Activated naive CD8-positive, alpha-beta T cell treated with anti-CD3 and anti-CD28 coated beads, Interleukin-2, amount 10 ng/mL, durations not matched to agents 7 days and 5 days (primary cell): ENCODE measurements at regions not wholly inside any gene's neighbourhood (a gene's known extent, or its start where the extent isn't known, plus 50 kb on each side); places are given as distances from the start of the nearest gene placed in this dataset.

Experiments
- ATAC-seq: fragments of 150-1000 bp; cut with Tn5 transposase; one replicate; pipeline ENCODE4 v1.10.0; 2021; ENCODE audit warnings: low read depth, moderate library complexity
- POLR2A ChIA-PET: fragments of 350-600 bp; sonication (Branson Sonifier 250); formaldehyde crosslinking; loops from one replicate; lab custom pipeline; 2021; ENCODE audit warnings: antibody characterized with exemption; lab: Charles Lee
- DNase-seq: peaks from one replicate; pipeline ENCODE4 v3.0.0; 2021
- H3K27ac Mint-ChIP-seq: one replicate; pipeline ENCODE4 v1.8.0; 2022; ENCODE audit warnings: mild to moderate bottlenecking, mixed read lengths
- H3K27me3 Mint-ChIP-seq: one replicate; pipeline ENCODE4 v1.8.0; 2022; ENCODE audit warnings: mild to moderate bottlenecking, moderate library complexity, mixed read lengths
- H3K36me3 Mint-ChIP-seq: one replicate; pipeline ENCODE4 v1.8.0; 2021; ENCODE audit warnings: mild to moderate bottlenecking, mixed read lengths
- H3K4me1 Mint-ChIP-seq: one replicate; pipeline ENCODE4 v1.8.0; 2021; ENCODE audit warnings: mixed read lengths
- H3K4me3 Mint-ChIP-seq: one replicate; pipeline ENCODE4 v1.8.0; 2022; ENCODE audit warnings: mild to moderate bottlenecking, moderate library complexity, mixed read lengths
- H3K9me3 Mint-ChIP-seq: one replicate; pipeline ENCODE4 v1.8.0; 2021; ENCODE audit warnings: mixed read lengths

DNA sequence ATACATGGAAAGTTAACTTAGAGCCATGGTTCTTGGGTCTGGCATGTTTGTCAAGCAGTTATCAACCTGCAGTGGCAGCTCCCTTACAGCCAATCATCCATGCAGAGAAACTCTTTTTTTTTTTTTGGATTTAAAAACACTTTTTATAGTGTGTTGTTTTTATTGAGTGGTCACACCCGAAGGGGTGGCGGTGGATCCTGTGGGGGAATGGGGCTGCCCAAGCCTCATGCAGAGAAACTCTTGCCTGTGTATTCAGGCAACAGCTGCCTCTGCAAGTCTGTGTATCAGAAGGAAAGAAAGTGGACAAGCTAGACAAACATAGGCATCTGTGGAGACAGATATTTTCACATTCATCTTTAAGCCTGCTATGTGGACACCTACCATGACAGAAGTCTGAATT lies 104.8 kb downstream of the GLUL start:
- POLR2A ChIA-PET = no interaction called here
- H3K9me3 Mint-ChIP-seq = peaks cover 2% of the 10 kb centered on the region
- DNase-seq (no peak), ATAC-seq (no peak)
- H3K36me3 Mint-ChIP-seq = no peaks in the 10 kb centered on the region
- H3K27ac Mint-ChIP-seq = no peak overlapping the region
- H3K27me3 Mint-ChIP-seq = no peaks in the 10 kb centered on the region
- peaks cover 7% of the 10 kb centered on the region for H3K4me1 Mint-ChIP-seq
- no peak overlapping the region for H3K4me3 Mint-ChIP-seq

DNA sequence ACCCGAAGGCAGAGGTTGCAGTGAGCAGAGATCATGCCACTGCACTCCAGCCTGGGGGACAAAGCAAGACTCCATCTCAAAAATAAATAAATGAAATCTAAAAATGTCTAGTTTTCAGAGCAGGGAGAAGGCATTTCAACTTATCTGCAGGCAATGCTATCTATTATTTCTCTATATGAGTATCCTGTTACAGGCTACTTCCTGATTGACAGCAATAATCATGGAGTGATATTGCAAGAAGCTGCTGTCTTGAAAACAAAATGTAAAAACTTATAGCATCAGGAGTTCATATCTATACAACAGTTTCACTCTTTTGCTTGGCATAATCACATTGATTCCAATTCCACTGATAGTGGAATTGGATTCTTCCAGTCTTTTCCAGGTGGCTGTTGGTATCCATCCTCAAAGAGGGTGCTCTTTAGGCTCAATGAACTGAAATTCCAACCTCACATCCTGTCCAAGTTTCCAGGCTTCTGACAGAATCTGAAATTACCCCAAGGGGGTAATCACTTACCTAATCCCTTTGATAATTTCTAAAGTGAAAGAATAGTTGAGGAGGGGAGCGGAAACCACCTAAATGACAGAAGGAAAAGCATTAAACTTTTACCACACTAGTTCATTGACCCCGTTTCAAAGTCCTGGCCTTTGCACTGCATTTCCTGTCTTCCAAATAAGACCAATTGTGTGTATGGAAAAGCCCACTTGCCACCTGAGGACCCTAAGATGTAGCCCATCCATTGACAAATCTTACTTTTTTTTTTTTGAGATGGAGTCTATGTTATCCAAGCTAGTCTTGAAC lies 107.6 kb downstream of the GLUL start:
- no peaks in the 10 kb centered on the region for H3K27me3 Mint-ChIP-seq
- DNase-seq = no peak
- H3K36me3 Mint-ChIP-seq = no peaks in the 10 kb centered on the region
- no peak for ATAC-seq
- H3K4me3 Mint-ChIP-seq = no peak overlapping the region
- no peaks in the 10 kb centered on the region for H3K4me1 Mint-ChIP-seq
- POLR2A ChIA-PET = no interaction called here
- no peaks in the 10 kb centered on the region for H3K9me3 Mint-ChIP-seq
- no peak overlapping the region for H3K27ac Mint-ChIP-seq

DNA sequence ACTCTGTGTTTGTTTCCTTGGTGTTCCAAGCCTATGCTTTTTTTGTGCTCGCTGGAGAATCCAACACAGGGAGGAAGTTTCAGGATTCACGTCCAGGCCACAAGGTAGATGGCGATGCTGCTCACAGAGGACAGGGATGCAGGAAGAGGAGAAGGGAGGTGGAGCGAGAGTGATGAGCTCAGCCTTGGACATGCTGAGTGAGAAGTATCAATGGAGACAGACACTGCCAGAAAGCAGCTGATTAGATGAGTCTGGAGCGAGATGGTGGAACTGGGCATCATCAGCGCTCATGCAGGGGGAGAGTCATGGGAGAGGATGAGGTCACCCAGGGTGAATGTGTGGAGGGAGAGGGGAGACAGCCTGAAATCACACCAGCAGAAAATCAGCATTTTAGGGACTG lies 110.0 kb downstream of the GLUL start:
- POLR2A ChIA-PET = no interaction called here
- Mint-ChIP-seq H3K36me3 (no peaks in the 10 kb centered on the region), H3K4me3 (no peak overlapping the region), H3K4me1 (no peaks in the 10 kb centered on the region), H3K27me3 (no peaks in the 10 kb centered on the region), H3K27ac (no peak overlapping the region), H3K9me3 (no peaks in the 10 kb centered on the region)
- no peak for DNase-seq
- no peak for ATAC-seq

DNA sequence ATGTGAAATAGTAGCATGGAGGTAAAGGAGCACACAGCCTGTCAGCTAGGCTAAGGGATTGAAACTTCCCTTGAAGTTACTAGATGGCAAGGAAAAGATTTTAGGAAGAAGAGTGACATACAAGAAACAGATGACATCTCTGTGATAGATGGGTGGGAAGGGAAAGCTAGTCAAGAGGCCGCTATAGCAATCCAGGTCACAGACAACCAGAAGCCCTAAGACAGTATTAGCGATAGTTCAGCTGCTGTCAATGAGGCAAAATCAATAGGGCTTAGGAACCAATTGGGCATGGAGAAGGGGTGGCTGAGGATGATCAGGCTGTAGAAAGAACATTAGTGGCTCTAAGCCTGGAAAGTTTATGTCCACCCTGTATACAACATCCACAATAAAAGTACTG lies 111.1 kb downstream of the GLUL start:
- Mint-ChIP-seq H3K27ac (no peak overlapping the region), H3K4me1 (no peaks in the 10 kb centered on the region), H3K9me3 (no peaks in the 10 kb centered on the region), H3K36me3 (no peaks in the 10 kb centered on the region), H3K27me3 (no peaks in the 10 kb centered on the region), H3K4me3 (no peak overlapping the region)
- POLR2A ChIA-PET = no interaction called here
- no peak for ATAC-seq
- no peak for DNase-seq

DNA sequence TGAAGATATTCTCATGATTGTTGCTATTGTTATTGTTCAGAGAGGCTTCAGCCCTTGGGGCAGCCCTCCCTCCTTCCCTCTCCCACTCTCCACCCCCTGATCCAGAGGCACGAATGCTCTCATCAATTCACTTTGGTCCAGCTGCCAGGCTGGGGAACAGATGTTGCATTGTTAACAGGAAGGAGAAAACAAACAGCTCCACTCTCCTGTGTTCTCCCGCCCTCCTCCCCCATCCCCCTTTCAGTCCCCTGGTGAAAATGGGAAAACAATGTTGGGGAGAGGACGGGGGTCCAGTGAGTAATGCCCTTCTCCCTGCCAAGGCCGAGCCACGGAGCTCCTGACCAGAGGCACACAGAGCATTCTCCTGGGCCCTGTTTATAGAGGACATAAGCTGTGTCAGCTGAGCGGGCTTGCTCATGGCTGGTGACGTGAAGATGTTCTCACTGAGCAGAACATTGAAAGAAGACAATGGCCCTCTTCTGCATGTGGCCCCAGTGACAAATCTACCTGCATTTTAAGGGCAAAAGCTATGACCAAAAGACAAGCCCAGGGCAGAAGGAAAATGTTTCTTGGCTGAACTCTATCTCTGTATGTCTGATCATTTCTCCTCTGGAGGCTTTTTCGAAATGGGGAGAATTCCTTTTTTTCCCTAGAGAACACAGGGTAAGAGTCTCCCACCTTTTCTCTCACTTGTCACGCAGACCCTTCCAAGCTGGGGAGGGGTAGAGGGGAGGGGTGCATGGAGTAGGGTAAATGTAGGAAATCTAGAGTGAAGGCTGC lies 111.7 kb downstream of the GLUL start:
- Mint-ChIP-seq H3K9me3 (no peaks in the 10 kb centered on the region), H3K36me3 (no peaks in the 10 kb centered on the region), H3K27ac (no peak overlapping the region), H3K27me3 (no peaks in the 10 kb centered on the region), H3K4me1 (no peaks in the 10 kb centered on the region), H3K4me3 (no peak overlapping the region)
- ATAC-seq (no peak), DNase-seq (no peak)
- POLR2A ChIA-PET = no interaction called here

DNA sequence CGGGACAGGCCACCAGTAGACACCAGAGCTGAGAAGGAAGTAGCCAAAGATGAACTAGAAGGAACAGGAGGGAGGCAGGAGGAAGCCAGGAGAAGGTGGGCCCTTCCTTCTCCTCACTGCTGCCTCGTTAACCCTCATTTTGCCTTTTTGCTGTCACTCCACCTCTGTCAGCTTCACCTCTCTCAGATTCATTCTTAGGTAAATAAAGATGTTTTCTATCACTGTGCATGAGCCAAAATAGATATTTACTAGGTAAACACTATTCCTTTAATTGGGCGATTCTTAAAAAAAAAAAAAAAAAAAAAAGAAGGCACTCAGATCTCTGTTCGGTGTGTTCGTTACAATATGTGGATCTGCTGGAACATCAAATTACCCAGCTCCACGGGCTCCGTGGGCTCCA lies 112.3 kb downstream of the GLUL start:
- Mint-ChIP-seq H3K27ac (no peak overlapping the region), H3K4me3 (no peak overlapping the region), H3K36me3 (no peaks in the 10 kb centered on the region), H3K27me3 (no peaks in the 10 kb centered on the region), H3K4me1 (no peaks in the 10 kb centered on the region), H3K9me3 (no peaks in the 10 kb centered on the region)
- ATAC-seq (no peak), DNase-seq (no peak)
- POLR2A ChIA-PET = no interaction called here

DNA sequence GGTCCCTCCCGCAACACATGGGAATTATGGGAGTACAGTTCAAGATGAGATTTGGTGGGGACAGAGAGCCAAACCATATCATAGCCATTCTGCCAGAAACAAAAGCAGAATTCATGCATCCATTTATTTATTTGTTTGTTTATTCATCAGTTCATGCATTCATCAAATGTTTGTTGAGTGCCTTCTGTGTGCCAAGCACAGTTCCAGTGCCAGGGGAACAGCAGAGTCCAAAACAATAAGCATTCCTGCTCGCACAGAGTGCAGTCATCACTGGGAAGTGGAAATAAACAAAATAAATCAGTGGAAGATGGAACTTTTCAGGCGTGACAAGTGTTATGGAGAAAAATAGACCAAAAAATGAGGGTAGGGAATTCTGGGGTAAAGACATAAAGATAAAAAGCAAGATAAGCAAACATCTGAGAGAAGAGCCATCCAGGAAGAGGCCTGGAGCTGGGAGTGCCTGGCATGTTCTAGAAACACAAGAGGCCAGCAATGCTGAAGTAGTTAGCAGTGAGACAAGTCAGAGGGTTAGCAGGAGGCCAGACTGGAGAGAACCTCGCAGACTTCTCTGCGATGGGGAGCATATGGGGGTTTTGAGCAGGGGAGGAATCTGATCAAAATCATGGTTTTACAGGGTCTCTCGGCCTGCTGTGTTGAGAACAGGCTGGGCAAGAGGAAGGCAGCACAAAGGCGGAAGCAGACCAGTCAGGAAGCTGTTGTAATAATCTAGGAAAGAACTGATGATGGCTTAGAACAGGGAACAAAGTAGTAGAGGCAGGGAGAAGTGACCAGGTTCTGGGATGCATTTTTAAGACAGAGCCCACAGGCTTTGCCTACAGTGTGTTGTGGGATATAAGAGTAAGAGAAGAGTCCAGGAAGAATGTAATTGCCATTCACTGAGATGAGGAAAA lies 113.2 kb downstream of the GLUL start:
- POLR2A ChIA-PET = no interaction called here
- DNase-seq (no peak), ATAC-seq (no peak)
- Mint-ChIP-seq H3K4me3 (no peak overlapping the region), H3K27ac (no peak overlapping the region), H3K27me3 (no peaks in the 10 kb centered on the region), H3K9me3 (no peaks in the 10 kb centered on the region), H3K36me3 (no peaks in the 10 kb centered on the region), H3K4me1 (no peaks in the 10 kb centered on the region)

DNA sequence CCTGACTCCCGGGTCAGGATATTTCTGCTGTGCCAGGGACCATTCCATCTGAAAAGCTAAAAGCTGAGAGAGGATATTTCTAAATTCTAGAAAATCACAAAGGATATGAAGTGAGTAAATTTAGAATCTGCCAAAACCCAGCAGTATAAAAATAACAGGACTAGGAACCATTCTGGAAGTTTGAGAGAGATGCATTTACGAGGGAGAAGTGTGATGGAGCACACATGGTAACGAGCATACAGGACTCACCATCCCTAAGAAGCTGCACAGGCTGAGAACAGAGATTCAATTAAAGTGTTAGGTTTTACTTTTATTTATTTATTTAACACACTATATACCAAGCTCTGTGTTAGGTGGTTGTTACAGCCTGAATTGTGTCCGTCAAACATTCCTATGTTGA lies 116.3 kb downstream of the GLUL start:
- ATAC-seq (no peak), DNase-seq (no peak)
- POLR2A ChIA-PET = no interaction called here
- H3K4me3 Mint-ChIP-seq = no peak overlapping the region
- H3K9me3 Mint-ChIP-seq = no peaks in the 10 kb centered on the region
- H3K4me1 Mint-ChIP-seq = no peaks in the 10 kb centered on the region
- no peaks in the 10 kb centered on the region for H3K36me3 Mint-ChIP-seq
- no peaks in the 10 kb centered on the region for H3K27me3 Mint-ChIP-seq
- H3K27ac Mint-ChIP-seq = no peak overlapping the region

DNA sequence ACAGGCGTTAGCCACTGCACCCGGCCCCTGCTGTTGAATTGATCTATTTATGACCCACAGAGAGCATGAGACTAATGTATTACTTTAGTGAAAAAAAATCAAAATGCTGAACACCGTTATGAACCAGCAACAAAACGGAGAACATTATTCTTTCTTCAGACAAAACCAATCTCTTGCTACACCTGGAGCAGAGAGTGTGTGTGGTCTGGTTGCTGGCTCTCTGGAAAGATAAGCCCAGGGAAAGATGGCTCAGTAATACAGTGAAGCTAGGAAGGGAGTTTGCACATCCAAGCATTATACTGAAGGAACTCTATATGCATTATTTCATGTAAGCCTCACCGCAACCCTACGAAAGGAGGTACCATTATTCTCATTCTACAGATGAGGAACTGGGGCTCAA lies 117.0 kb downstream of the GLUL start:
- H3K4me3 Mint-ChIP-seq = no peak overlapping the region
- DNase-seq = no peak
- H3K4me1 Mint-ChIP-seq = no peaks in the 10 kb centered on the region
- H3K36me3 Mint-ChIP-seq = no peaks in the 10 kb centered on the region
- H3K9me3 Mint-ChIP-seq = no peaks in the 10 kb centered on the region
- H3K27me3 Mint-ChIP-seq = no peaks in the 10 kb centered on the region
- no peak for ATAC-seq
- POLR2A ChIA-PET = no interaction called here
- H3K27ac Mint-ChIP-seq = no peak overlapping the region

DNA sequence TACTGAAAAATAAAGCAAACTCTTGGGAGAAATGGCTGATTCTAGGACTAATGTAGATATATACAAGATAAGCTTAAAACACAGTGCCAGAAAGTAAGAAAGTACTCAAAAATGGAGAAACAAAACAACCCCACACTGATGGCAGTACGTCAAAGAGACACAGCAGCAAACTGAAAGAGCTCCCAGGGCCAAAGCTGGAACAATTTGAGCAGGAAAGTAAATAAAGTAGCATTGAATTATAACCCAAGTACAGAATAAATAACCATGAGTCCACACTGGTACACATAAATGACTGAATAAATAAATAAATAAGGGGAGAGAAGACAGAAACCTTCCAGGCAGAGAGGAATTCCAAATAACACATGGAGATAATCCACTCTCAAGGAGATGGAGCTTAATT lies 120.9 kb downstream of the GLUL start:
- Mint-ChIP-seq H3K27ac (no peak overlapping the region), H3K4me3 (no peak overlapping the region), H3K4me1 (peaks cover 7% of the 10 kb centered on the region), H3K27me3 (no peaks in the 10 kb centered on the region), H3K36me3 (no peaks in the 10 kb centered on the region), H3K9me3 (no peaks in the 10 kb centered on the region)
- ATAC-seq (no peak), DNase-seq (no peak)
- POLR2A ChIA-PET = no interaction called here

DNA sequence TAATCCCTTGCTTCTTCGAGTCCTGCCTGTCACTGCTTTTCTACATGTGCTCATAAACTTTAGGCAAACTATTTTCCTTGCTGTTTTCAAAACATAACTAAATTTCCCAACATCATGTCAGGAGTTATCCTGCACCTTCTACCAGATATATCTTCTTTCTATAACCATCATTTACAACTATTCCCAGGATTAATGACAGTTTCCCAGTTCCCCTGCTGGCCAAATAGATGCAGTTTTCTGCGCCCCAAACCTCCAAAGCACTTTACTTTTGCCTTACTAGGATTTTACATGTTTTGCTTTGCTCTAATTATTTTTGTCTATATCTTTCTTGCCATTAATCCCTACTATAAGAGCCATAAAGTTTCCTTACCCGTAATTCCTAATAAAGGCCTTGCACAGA lies 122.5 kb downstream of the GLUL start:
- Mint-ChIP-seq H3K4me1 (peaks cover 7% of the 10 kb centered on the region), H3K27me3 (no peaks in the 10 kb centered on the region), H3K36me3 (no peaks in the 10 kb centered on the region), H3K4me3 (no peak overlapping the region), H3K9me3 (no peaks in the 10 kb centered on the region), H3K27ac (no peak overlapping the region)
- POLR2A ChIA-PET = no interaction called here
- ATAC-seq (no peak), DNase-seq (no peak)

DNA sequence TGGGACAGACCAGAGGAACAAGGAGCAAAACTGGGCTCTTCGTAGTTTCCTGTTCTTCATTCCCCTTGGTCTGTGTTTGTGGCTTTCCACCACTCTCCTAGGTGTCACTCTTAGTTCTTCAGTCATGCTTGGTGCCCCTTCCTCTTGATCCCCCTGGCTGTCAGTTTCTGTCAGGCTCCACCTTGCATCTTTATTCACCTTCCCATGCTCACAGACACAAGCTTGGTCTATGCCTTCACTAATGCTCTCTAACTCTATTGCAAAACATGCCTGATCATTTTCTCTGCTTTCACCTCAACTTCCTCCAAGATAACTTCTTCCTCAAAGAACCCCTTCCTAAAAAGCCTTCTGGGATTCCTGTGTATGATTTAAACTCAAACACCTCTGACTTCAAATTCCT lies 122.9 kb downstream of the GLUL start:
- H3K27me3 Mint-ChIP-seq = no peaks in the 10 kb centered on the region
- no peak for DNase-seq
- H3K9me3 Mint-ChIP-seq = no peaks in the 10 kb centered on the region
- no peak overlapping the region for H3K27ac Mint-ChIP-seq
- no peak overlapping the region for H3K4me3 Mint-ChIP-seq
- H3K36me3 Mint-ChIP-seq = no peaks in the 10 kb centered on the region
- peaks cover 7% of the 10 kb centered on the region for H3K4me1 Mint-ChIP-seq
- POLR2A ChIA-PET = no interaction called here
- no peak for ATAC-seq

DNA sequence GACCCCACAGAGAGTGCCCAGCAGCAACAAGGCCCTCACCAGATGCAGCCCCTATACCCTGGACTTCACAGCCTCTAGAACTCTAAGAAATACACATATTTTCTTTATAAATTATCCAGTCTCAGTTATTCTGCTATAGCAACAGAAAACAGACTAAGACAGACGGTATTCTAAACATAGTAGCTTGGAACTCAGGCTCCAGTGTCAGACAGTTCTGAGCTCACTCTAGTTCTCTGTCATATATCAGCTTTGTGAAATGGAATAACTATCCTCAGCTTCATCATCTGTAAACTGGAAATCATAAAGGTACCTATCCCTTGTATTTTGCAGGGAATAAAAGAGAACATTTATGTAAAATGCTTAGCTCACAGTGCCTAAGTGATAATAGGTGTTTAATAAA lies 127.4 kb downstream of the GLUL start:
- POLR2A ChIA-PET = no interaction called here
- ATAC-seq (no peak), DNase-seq (no peak)
- Mint-ChIP-seq H3K27ac (no peak overlapping the region), H3K36me3 (peaks cover 7% of the 10 kb centered on the region), H3K27me3 (no peaks in the 10 kb centered on the region), H3K4me3 (no peak overlapping the region), H3K4me1 (peaks cover 24% of the 10 kb centered on the region), H3K9me3 (no peaks in the 10 kb centered on the region)
